GM23248 (cell line): ENCODE measurements at regions not wholly inside any gene's neighbourhood (a gene's known extent, or its start where the extent isn't known, plus 50 kb on each side); places are given as distances from the start of the nearest gene placed in this dataset.

ENCODE experiments used
- EZH2 ChIP-seq: fragments of 200-600 bp; sonication (generic); IDR thresholded peaks from 2 replicates; pipeline ENCODE4 v1.6.1; 2018; ENCODE audit warnings: antibody characterized with exemption, mild to moderate bottlenecking; ENCODE audit not compliant: insufficient read depth, poor library complexity, severe bottlenecking
- EZH2phosphoT487 ChIP-seq: fragments of 200-600 bp; sonication (generic); IDR thresholded peaks from 2 replicates; pipeline ENCODE4 v1.6.1; 2018; ENCODE audit warnings: antibody characterized with exemption, moderate library complexity, mild to moderate bottlenecking, low read depth; ENCODE audit not compliant: insufficient read depth

GRCh38 chr15:69809421-69809820 is 288.3 kb downstream of the TLE3 start:
- TF ChIP-seq EZH2phosphoT487: no peak
- TF ChIP-seq EZH2: no peak
